B cell (primary cell): ENCODE measurements at regions not wholly inside any gene's neighbourhood (a gene's known extent, or its start where the extent isn't known, plus 50 kb on each side); places are given as distances from the start of the nearest gene placed in this dataset.

Experiments used
- ATAC-seq: fragments of 200-7000 bp; cut with Tn5 transposase; one replicate; pipeline ENCODE4 v1.10.0; 2021; ENCODE audit warnings: low read depth, mild to moderate bottlenecking, moderate number of reproducible peaks, moderate library complexity
- CTCF ChIA-PET: fragments of 350-600 bp; sonication (Branson Sonifier 250); formaldehyde crosslinking; loops from one replicate; lab custom pipeline; 2021; ENCODE audit warnings: antibody characterized with exemption, inconsistent platforms; lab: Charles Lee
- POLR2A ChIA-PET: fragments of 350-600 bp; sonication (Branson Sonifier 250); formaldehyde crosslinking; loops from one replicate; lab custom pipeline; 2021; ENCODE audit warnings: antibody characterized with exemption; lab: Charles Lee
- DNase-seq: peaks from one replicate; pipeline ENCODE4 v3.0.0; 2013
- H2AFZ ChIP-seq: 2 replicates; pipeline ENCODE4 v1.6.1; 2012; ENCODE audit warnings: mild to moderate bottlenecking, low read depth, low read length; ENCODE audit not compliant: insufficient read depth, poor library complexity, severe bottlenecking
- H3K27ac ChIP-seq, 2 donors: 1 replicate in 1 of 2; 2 replicates in 1 of 2; pipeline ENCODE4 v1.5.1; 2012 to 2013; ENCODE audit warnings: low read length in 2 of 2, mild to moderate bottlenecking in 2 of 2, moderate library complexity in 1 of 2
- H3K27me3 ChIP-seq, 4 experiments: fragments of 200-600 bp in 1 of 4; sonication (generic) in 1 of 4; replicated peaks in 1 of 4; 1 replicate in 2 of 4; 2 replicates in 2 of 4; pipeline versions ENCODE4 v1.6.1 to v1.7.0; 2013 to 2016; ENCODE audit warnings: low read length in 3 of 4, mild to moderate bottlenecking in 2 of 4, mixed read lengths in 1 of 4, moderate library complexity in 1 of 4; ENCODE audit not compliant: insufficient read depth in 4 of 4, control insufficient read depth in 3 of 4; ENCODE audit errors: control extremely low read depth in 1 of 4
- H3K36me3 ChIP-seq, 2 experiments: replicated peaks in 1 of 2; 1 replicate in 1 of 2; 2 replicates in 1 of 2; pipeline versions ENCODE4 v1.6.1 to v1.7.1; 2013; ENCODE audit warnings: low read length in 1 of 2; ENCODE audit not compliant: insufficient read depth in 2 of 2, control insufficient read depth in 1 of 2; ENCODE audit errors: control extremely low read depth in 1 of 2, extremely low read depth in 1 of 2
- H3K4me1 ChIP-seq, 2 donors: fragments of 200-600 bp in 1 of 2; sonication (generic) in 1 of 2; 1 replicate in 1 of 2; 2 replicates in 1 of 2; pipeline versions ENCODE4 v1.5.1 to v1.6.1; 2013 to 2017; ENCODE audit warnings: low read length in 2 of 2; ENCODE audit not compliant: control insufficient read depth in 2 of 2, insufficient read depth in 2 of 2
- H3K4me2 ChIP-seq: replicated peaks from 2 replicates; pipeline ENCODE3; 2012; ENCODE audit warnings: mild to moderate bottlenecking, low read depth, low read length; ENCODE audit not compliant: poor library complexity, severe bottlenecking
- H3K4me3 ChIP-seq, 5 experiments: fragments of 200-600 bp in 1 of 5; sonication (generic) in 1 of 5; 1 replicate in 3 of 5; 2 replicates in 2 of 5; pipeline versions ENCODE4 v1.5.1 to v1.7.0; 2011 to 2016; ENCODE audit warnings: low read length in 4 of 5, mild to moderate bottlenecking in 4 of 5, low read depth in 2 of 5, control low read depth in 1 of 5, moderate library complexity in 1 of 5; ENCODE audit not compliant: insufficient read depth in 1 of 5; ENCODE audit errors: control extremely low read depth in 1 of 5, extremely low read depth in 1 of 5
- H3K79me2 ChIP-seq: fragments of 200-600 bp; sonication (generic); one replicate; pipeline ENCODE4 v1.6.0; 2016; ENCODE audit warnings: low read length; ENCODE audit not compliant: control insufficient read depth, insufficient read depth
- H3K9ac ChIP-seq: fragments of 200-600 bp; sonication (generic); 2 replicates; pipeline ENCODE4 v1.6.1; 2017; ENCODE audit warnings: mild to moderate bottlenecking, low read length, moderate library complexity
- H3K9me3 ChIP-seq, 3 donors: one replicate each; pipeline versions ENCODE4 v1.6.1 to v1.7.1; 2013; ENCODE audit warnings: low read length in 2 of 3; ENCODE audit not compliant: control insufficient read depth in 2 of 3, insufficient read depth in 1 of 3; ENCODE audit errors: control extremely low read depth in 1 of 3
- H4K20me1 ChIP-seq: 2 replicates; pipeline ENCODE4 v1.6.0; 2012; ENCODE audit warnings: mild to moderate bottlenecking, low read length; ENCODE audit not compliant: insufficient read depth, control insufficient read depth, poor library complexity, severe bottlenecking
- H3K27ac Mint-ChIP-seq: one replicate; pipeline ENCODE4 v1.8.0; 2021; ENCODE audit warnings: mixed read lengths
- H3K27me3 Mint-ChIP-seq: one replicate; pipeline ENCODE4 v1.8.0; 2021; ENCODE audit warnings: mixed read lengths
- H3K4me1 Mint-ChIP-seq: one replicate; pipeline ENCODE4 v1.8.0; 2021; ENCODE audit warnings: mixed read lengths
- H3K4me3 Mint-ChIP-seq: one replicate; pipeline ENCODE4 v1.8.0; 2021; ENCODE audit warnings: mixed read lengths
- H3K9me3 Mint-ChIP-seq: one replicate; pipeline ENCODE4 v1.8.0; 2022; ENCODE audit warnings: mixed read lengths; ENCODE audit not compliant: insufficient read depth
- CTCF ChIP-seq: fragments of 200-600 bp; IDR thresholded peaks from one replicate; pipeline ENCODE4 v1.8.0; 2022; ENCODE audit warnings: antibody characterized with exemption, mild to moderate bottlenecking
- EZH2 ChIP-seq: IDR thresholded peaks from 2 replicates; pipeline ENCODE4 v1.6.1; 2012; ENCODE audit warnings: borderline replicate concordance, low read depth, mild to moderate bottlenecking, moderate library complexity, low read length; ENCODE audit not compliant: insufficient read depth, poor library complexity, severe bottlenecking
- WGBS: methylation state at CpG from one replicate; pipeline ENCODE4 v1.1.5; 2013; ENCODE audit warnings: missing lambda C conversion rate; ENCODE audit not compliant: insufficient coverage; 5-methylcytosine and 5-hydroxymethylcytosine counted together
- intact Hi-C: fragments of 100-400 bp; cut with micrococcal nuclease; formaldehyde crosslinking; loops from one replicate; pipeline ENCODE4 v1.10.0; 2022

GRCh38 chr3:71900057-71900456, 115.1 kb upstream of the PROK2 start:
- H3K27ac Mint-ChIP-seq = no peak overlapping the region
- 64% methylated on average over 2 of the region's 2 CpGs for WGBS
- ChIA-PET CTCF (interaction anchor here (0.6 kb wide), 1 partner anchor 40 kb away, joined by 3 read pairs; no protein-coding TSS in a partner anchor), POLR2A (no interaction called here)
- intact Hi-C loops = loop anchor here (10.0 kb wide), 1 partner anchor 205 kb away; no protein-coding TSS in a partner anchor
- DNase-seq (no peak), ATAC-seq (no peak)
- TF ChIP-seq EZH2 (no peak), CTCF (no peak)
- no peak overlapping the region for H3K4me3 ChIP-seq
- no peak overlapping the region for H2AFZ ChIP-seq
- no peaks in the 10 kb centered on the region for H3K36me3 ChIP-seq
- H3K9me3 ChIP-seq = peaks cover 0 to 16% (median 4%) of the 10 kb centered on the region in 3 donors
- no peaks in the 10 kb centered on the region for H3K9me3 Mint-ChIP-seq
- peaks cover 84% of the 10 kb centered on the region for H3K27me3 Mint-ChIP-seq
- H3K4me3 Mint-ChIP-seq = no peak overlapping the region
- no peak overlapping the region for H3K9ac ChIP-seq
- H3K79me2 ChIP-seq = no peaks in the 10 kb centered on the region
- H3K27me3 ChIP-seq = peaks cover 0 to 80% (median 64%) of the 10 kb centered on the region in 4 experiments
- peaks cover 15 to 22% of the 10 kb centered on the region in 2 donors for H3K4me1 ChIP-seq
- H3K27ac ChIP-seq = no peak overlapping the region
- peaks cover 9% of the 10 kb centered on the region for H4K20me1 ChIP-seq
- H3K4me1 Mint-ChIP-seq = peaks cover 15% of the 10 kb centered on the region
- H3K4me2 ChIP-seq = no peak overlapping the region

- intact Hi-C loops = no loop called here
- no peak overlapping the region for H3K4me2 ChIP-seq
- Mint-ChIP-seq H3K9me3 (no peaks in the 10 kb centered on the region), H3K27me3 (peaks cover 74% of the 10 kb centered on the region), H3K4me3 (no peak overlapping the region), H3K27ac (no peak overlapping the region), H3K4me1 (peaks cover 4% of the 10 kb centered on the region)
- no peak for TF ChIP-seq EZH2
- no peak for TF ChIP-seq CTCF
- no peak for ATAC-seq
- H3K27ac ChIP-seq = no peak overlapping the region
- H4K20me1 ChIP-seq = no peaks in the 10 kb centered on the region
- ChIA-PET POLR2A (no interaction called here), CTCF (no interaction called here)
- H3K9ac ChIP-seq = no peak overlapping the region
- WGBS = 100% methylated on average over 2 of the region's 4 CpGs
- no peaks in the 10 kb centered on the region for H3K79me2 ChIP-seq
- H3K4me3 ChIP-seq = no peak overlapping the region
- H2AFZ ChIP-seq = no peak overlapping the region
- no peak for DNase-seq
- H3K9me3 ChIP-seq = peaks cover 0 to 16% (median 4%) of the 10 kb centered on the region in 3 donors
- H3K27me3 ChIP-seq = peaks cover 0 to 67% (median 43%) of the 10 kb centered on the region in 4 experiments
- no peaks in the 10 kb centered on the region for H3K36me3 ChIP-seq
- peaks cover 0 to 4% of the 10 kb centered on the region in 2 donors for H3K4me1 ChIP-seq
Observed at GRCh38 chr3:71896751-71897150, 111.8 kb upstream of the PROK2 start.
